ENCODE measurements at regions not wholly inside any gene's neighbourhood (a gene's known extent, or its start where the extent isn't known, plus 50 kb on each side); places are given as distances from the start of the nearest gene placed in this dataset.

DNA sequence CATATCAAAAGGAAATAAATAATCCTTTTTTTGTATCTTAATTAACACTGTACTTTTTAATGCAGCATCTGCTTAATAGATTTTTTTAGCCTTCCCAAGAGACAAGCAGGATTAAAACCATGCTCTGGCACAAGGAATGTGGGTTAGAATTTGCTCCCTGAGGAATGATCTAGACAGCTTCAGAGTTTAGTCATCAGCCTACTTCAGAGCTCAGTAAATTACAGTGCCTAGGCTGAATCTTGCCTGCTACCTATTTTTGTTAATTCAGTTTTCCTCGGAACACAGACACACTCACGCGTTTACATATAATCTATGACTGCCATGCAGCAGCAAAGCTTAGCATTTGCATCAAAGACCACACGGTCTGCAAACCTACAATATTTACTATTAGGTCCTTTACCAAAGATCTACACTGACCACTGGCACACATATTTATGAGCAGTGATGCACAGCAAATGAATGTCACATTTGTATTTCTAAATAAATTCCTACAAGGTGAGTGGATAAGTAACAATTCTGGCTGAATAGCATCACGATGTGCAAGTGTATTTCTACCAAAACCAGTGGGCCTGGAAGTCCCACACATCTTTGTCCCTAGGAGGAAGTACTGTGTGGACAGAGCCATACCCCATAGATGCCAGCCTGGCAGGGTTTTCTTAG is 309.8 kb upstream of the TMEM132C start:
- TF ChIP-seq, protein P1, sequence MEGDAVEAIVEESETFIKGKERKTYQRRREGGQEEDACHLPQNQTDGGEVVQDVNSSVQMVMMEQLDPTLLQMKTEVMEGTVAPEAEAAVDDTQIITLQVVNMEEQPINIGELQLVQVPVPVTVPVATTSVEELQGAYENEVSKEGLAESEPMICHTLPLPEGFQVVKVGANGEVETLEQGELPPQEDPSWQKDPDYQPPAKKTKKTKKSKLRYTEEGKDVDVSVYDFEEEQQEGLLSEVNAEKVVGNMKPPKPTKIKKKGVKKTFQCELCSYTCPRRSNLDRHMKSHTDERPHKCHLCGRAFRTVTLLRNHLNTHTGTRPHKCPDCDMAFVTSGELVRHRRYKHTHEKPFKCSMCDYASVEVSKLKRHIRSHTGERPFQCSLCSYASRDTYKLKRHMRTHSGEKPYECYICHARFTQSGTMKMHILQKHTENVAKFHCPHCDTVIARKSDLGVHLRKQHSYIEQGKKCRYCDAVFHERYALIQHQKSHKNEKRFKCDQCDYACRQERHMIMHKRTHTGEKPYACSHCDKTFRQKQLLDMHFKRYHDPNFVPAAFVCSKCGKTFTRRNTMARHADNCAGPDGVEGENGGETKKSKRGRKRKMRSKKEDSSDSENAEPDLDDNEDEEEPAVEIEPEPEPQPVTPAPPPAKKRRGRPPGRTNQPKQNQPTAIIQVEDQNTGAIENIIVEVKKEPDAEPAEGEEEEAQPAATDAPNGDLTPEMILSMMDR (IDR thresholded peaks at IDR 0.05) = no peak
- TF ChIP-seq POLR2A (IDR thresholded peaks at IDR 0.05) = no peak

All from prostate gland (tissue), 2 donors.